Stimulated activated CD4-positive, alpha-beta T cell treated with anti-CD3 and anti-CD28 coated beads, Interleukin-4, amount 100 ng/mL, for 4 hours (primary cell): ENCODE measurements at regions not wholly inside any gene's neighbourhood (a gene's known extent, or its start where the extent isn't known, plus 50 kb on each side); places are given as distances from the start of the nearest gene placed in this dataset.

Source experiments
- DNase-seq, 2 experiments: peaks; one replicate each; pipeline ENCODE4 v3.0.0-alpha.2; 2020

GRCh38 chr11:123253911-123254310 is 58.9 kb upstream of the CLMP start:
- DNase-seq = no peak

- DNase-seq = no peak
Observed at GRCh38 chr11:123253223-123253622, 58.2 kb upstream of the CLMP start.

DNA sequence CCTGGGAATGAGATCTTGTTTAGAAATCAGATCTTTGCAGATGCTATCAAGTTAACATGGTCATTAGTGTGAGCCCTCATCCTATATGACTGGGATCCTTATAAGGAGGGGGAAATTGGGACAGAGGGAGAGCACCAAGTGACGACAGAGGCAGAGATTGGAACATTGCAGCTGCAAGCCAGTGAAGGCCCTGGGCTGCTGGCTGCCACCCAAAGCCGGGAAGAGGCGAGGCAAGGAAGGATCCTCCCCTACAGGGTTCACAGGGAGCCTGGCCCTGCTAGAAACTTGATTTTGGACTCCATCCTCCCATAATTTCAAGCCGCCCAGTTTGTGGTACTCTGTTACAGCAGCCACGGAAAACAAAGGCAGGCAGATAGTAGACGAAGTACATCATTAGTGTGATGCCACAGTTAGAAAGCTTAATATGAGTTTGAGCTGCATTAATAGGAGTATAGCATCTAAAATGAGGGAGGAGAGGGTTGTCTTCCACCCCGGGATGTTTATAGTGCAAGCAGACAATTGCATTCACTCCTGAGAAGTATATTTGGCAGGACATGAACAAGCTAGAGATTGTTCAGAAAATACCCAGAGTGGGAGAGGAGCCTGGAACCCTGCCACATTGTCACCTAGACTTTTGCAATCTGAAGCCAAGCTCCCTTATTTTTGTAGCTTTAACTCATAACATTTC is 56.8 kb upstream of the CLMP start:
- DNase-seq = no peak

DNA sequence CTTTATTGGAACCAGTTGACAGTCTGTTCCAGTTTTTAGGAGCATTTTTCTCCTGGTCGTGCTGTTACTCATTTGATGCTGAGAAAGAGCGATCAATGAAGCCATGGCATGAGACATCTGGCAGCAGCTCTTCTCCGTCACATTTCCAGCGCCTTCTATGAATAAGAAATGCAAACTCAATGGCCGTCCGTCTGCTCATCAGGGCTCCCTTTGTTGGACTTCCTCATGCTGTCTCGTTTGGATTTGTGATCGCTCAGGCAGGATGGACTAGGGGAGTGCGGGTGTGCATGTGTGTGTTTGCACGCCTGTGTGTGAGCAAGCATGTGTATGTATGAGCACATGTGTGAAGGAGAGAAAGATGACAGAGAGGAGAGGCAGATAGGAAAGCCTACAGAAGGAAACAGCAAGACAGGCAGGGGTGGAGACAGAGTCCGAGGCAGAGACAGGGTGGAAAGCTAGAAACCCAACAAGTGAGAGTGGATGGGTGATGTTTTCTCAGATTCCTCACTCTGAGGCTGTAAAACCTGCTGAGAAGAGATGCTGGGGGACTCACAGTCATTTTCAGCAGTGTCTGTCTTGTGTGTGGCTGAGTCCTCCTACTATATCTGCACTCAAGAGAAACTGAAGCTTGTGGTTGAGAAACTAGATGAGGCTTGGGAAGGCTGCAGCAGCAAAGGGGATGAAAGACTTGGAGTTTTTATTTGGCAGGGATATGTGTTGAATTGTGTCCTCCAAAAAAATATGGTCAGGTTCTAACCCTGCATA is 56.0 kb upstream of the CLMP start:
- DNase-seq = no peak

DNA sequence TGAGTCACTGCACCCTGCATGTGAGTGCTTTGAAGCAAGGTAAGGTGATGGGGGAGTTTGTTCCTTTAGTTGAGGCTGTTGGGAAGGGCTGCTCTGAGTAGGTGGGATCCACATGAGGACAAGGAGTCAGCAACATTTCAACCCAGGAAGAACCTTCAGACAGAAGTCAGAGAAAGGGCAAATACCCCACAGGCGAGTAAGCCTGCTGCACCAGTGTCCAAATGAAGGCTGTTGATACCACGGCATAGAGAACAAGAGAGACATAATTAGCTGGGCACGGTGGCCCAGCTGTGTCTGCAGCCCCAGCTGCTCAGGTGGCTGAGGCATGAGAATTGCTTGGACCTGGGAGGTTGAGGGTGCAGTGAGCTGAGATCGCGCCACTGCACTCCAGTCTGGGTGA is 54.3 kb upstream of the CLMP start:
- no peak for DNase-seq

DNA sequence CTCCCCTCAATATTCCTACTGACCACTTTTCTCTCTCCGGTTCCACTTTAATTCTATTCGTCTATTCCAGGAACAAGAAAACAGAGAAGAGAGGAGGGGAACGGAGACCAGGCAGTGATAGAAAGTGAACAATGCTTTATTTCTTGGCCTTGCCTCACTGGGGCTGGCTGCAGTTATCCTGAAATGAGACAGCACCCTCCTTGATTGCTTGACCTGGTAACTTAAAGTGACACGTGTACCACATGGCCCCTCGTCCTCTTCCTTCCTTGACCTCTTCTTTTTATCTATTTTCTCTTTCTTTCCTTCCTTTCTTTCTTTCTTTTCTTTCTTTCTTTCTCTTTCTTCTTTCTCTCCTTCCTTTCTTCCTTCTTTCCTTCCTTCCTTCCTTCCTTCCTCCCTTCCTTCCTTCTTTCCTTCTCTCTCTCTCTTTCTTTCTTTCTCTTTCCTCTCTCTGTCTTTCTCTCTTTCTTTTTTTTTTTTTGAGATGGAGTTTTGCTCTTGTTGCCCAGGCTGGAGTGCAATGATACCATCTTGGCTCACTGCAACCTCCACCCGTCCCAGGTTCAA is 52.8 kb upstream of the CLMP start:
- DNase-seq = no peak

- no peak for DNase-seq
Observed at GRCh38 chr11:123247496-123247799, 52.4 kb upstream of the CLMP start.

GRCh38 chr11:123246749-123247495 is 51.9 kb upstream of the CLMP start:
- peak; percentile 71 to 77 for DNase-seq

- no peak for DNase-seq
Observed at GRCh38 chr11:123245567-123245966, 50.5 kb upstream of the CLMP start.
